HepG2 (cell line): ENCODE measurements at regions not wholly inside any gene's neighbourhood (a gene's known extent, or its start where the extent isn't known, plus 50 kb on each side); places are given as distances from the start of the nearest gene placed in this dataset.

Experiments used
- CREM ChIP-seq, 2 experiments: sonication (generic) in 1 of 2; formaldehyde crosslinking in 1 of 2; IDR thresholded peaks; 2 replicates each; pipeline versions ENCODE4 v1.4.0 to v1.6.1; 2016 to 2020; ENCODE audit warnings: antibody characterized with exemption in 1 of 2, mild to moderate bottlenecking in 1 of 2, missing genetic modification reagents in 1 of 2
- FOSL2 ChIP-seq: sonication (generic); formaldehyde crosslinking; IDR thresholded peaks from 2 replicates; pipeline ENCODE4 v1.4.0; 2020; ENCODE audit warnings: missing genetic modification reagents
- GABPB1 ChIP-seq: IDR thresholded peaks from 2 replicates; pipeline ENCODE4 v1.6.1; 2016; ENCODE audit warnings: mild to moderate bottlenecking, missing genetic modification reagents, moderate library complexity, missing compliant biosample characterization
- HNRNPK ChIP-seq: fragments of 200-400 bp; formaldehyde crosslinking; IDR thresholded peaks from 2 replicates; pipeline ENCODE4 v1.6.1; 2018; ENCODE audit warnings: low read length, low read depth, moderate library complexity, mild to moderate bottlenecking; ENCODE audit not compliant: poor library complexity, severe bottlenecking
- JDP2 ChIP-seq: sonication (generic); formaldehyde crosslinking; IDR thresholded peaks from 2 replicates; pipeline ENCODE4 v1.8.1; 2022; ENCODE audit warnings: missing genetic modification reagents, borderline replicate concordance
- MTA3 ChIP-seq: sonication (generic); formaldehyde crosslinking; IDR thresholded peaks from 2 replicates; pipeline ENCODE4 v1.4.0; 2020; ENCODE audit warnings: missing genetic modification reagents
- NFIC ChIP-seq: IDR thresholded peaks from 2 replicates; pipeline ENCODE4 v1.6.1; 2012; ENCODE audit warnings: mild to moderate bottlenecking, low read length, inconsistent platforms
- NONO ChIP-seq, 2 experiments: fragments of 450-650 bp in 1 of 2; sonication (generic) in 1 of 2; formaldehyde crosslinking in 1 of 2; IDR thresholded peaks in 1 of 2; conservative IDR thresholded peaks in 1 of 2; 2 replicates each; pipeline versions ENCODE4 v1.6.1 to v1.8.0; 2017 to 2022; ENCODE audit warnings: mild to moderate bottlenecking in 1 of 2, missing genetic modification reagents in 1 of 2, moderate library complexity in 1 of 2
- SIN3B ChIP-seq: fragments of 150-350 bp; IDR thresholded peaks from 2 replicates; pipeline ENCODE4 v1.6.1; 2014; ENCODE audit warnings: low read length
- SRSF9 ChIP-seq: fragments of 200-400 bp; formaldehyde crosslinking; IDR thresholded peaks from 2 replicates; pipeline ENCODE4 v1.6.1; 2018; ENCODE audit warnings: borderline replicate concordance, mild to moderate bottlenecking, low read depth, low read length; ENCODE audit not compliant: insufficient read depth, poor library complexity, severe bottlenecking
- ZIK1 ChIP-seq: sonication (generic); formaldehyde crosslinking; IDR thresholded peaks from 2 replicates; pipeline ENCODE4 v1.5.0; 2020; ENCODE audit warnings: mild to moderate bottlenecking, low read depth, missing genetic modification reagents, borderline replicate concordance
- ZNF232 ChIP-seq: sonication (generic); formaldehyde crosslinking; IDR thresholded peaks from 2 replicates; pipeline ENCODE4 v1.4.0; 2020; ENCODE audit warnings: missing genetic modification reagents, borderline replicate concordance
- ZNF256 ChIP-seq: sonication (generic); formaldehyde crosslinking; conservative IDR thresholded peaks from 2 replicates; pipeline ENCODE4 v1.4.0; 2020; ENCODE audit warnings: missing genetic modification reagents
- ZNF275 ChIP-seq: sonication (generic); formaldehyde crosslinking; IDR thresholded peaks from 2 replicates; pipeline ENCODE4 v1.8.0; 2022; ENCODE audit warnings: missing genetic modification reagents, mild to moderate bottlenecking, inconsistent platforms, borderline replicate concordance
- ZNF337 ChIP-seq: sonication (generic); formaldehyde crosslinking; IDR thresholded peaks from 2 replicates; pipeline ENCODE4 v1.5.1; 2020; ENCODE audit warnings: missing genetic modification reagents, low read depth, mild to moderate bottlenecking, borderline replicate concordance
- ZNF550 ChIP-seq: sonication (generic); formaldehyde crosslinking; IDR thresholded peaks from 2 replicates; pipeline ENCODE4 v1.4.0; 2020; ENCODE audit warnings: mild to moderate bottlenecking, missing genetic modification reagents, borderline replicate concordance
- ZNF619 ChIP-seq: sonication (generic); formaldehyde crosslinking; IDR thresholded peaks from 2 replicates; pipeline ENCODE4 v1.4.0; 2020; ENCODE audit warnings: mild to moderate bottlenecking, missing genetic modification reagents
- ZNF75D ChIP-seq: sonication (generic); formaldehyde crosslinking; IDR thresholded peaks from 2 replicates; pipeline ENCODE4 v1.8.1; 2023; ENCODE audit warnings: missing genetic modification reagents, mild to moderate bottlenecking, borderline replicate concordance
- ZNF816 ChIP-seq: sonication (generic); formaldehyde crosslinking; IDR thresholded peaks from 2 replicates; pipeline ENCODE4 v1.8.0; 2022; ENCODE audit warnings: missing genetic modification reagents, mild to moderate bottlenecking, borderline replicate concordance
- ZSCAN12 ChIP-seq: sonication (generic); formaldehyde crosslinking; IDR thresholded peaks from 2 replicates; pipeline ENCODE4 v1.9.0; 2021; ENCODE audit warnings: mild to moderate bottlenecking, missing genetic modification reagents
- ZSCAN21 ChIP-seq: sonication (generic); formaldehyde crosslinking; IDR thresholded peaks from 2 replicates; pipeline ENCODE4 v1.8.0; 2022; ENCODE audit warnings: mild to moderate bottlenecking, missing genetic modification reagents, moderate library complexity, borderline replicate concordance
- ZSCAN9 ChIP-seq: IDR thresholded peaks from 2 replicates; pipeline ENCODE4 v1.6.1; 2016; ENCODE audit warnings: borderline replicate concordance
- TF ChIP-seq, protein P1 (sequence below): sonication (generic); formaldehyde crosslinking; IDR thresholded peaks from 2 replicates; pipeline ENCODE4 v1.5.1; 2020; ENCODE audit warnings: missing genetic modification reagents, mild to moderate bottlenecking, borderline replicate concordance
- TF ChIP-seq, protein P2 (sequence below): sonication (generic); formaldehyde crosslinking; IDR thresholded peaks from 2 replicates; pipeline ENCODE4 v1.5.1; 2020; ENCODE audit warnings: mild to moderate bottlenecking, missing genetic modification reagents, moderate library complexity

- TF ChIP-seq, protein P1, sequence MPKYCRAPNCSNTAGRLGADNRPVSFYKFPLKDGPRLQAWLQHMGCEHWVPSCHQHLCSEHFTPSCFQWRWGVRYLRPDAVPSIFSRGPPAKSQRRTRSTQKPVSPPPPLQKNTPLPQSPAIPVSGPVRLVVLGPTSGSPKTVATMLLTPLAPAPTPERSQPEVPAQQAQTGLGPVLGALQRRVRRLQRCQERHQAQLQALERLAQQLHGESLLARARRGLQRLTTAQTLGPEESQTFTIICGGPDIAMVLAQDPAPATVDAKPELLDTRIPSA: no peak
- no peak for TF ChIP-seq NONO (IDR thresholded peaks at IDR 0.05)
- no peak for TF ChIP-seq NONO (CRISPR knock-in tag; conservative IDR thresholded peaks at IDR 0.05)
- TF ChIP-seq FOSL2 (CRISPR knock-in tag): peak; percentile 72
- TF ChIP-seq MTA3 (CRISPR knock-in tag): no peak
- peak; percentile 84 for TF ChIP-seq CREM (IDR thresholded peaks at IDR 0.05)
- no peak for TF ChIP-seq CREM (CRISPR knock-in tag; IDR thresholded peaks at IDR 0.05)
- TF ChIP-seq JDP2 (CRISPR knock-in tag): no peak
- no peak for TF ChIP-seq ZNF337 (CRISPR knock-in tag)
- no peak for TF ChIP-seq ZIK1
- TF ChIP-seq ZNF232 (CRISPR knock-in tag): 0 out of 2 replicates have a peak, but pooled peaks have one; percentile 35
- TF ChIP-seq GABPB1 (CRISPR knock-in tag): no peak
- no peak for TF ChIP-seq ZNF275 (CRISPR knock-in tag)
- TF ChIP-seq, protein P2, sequence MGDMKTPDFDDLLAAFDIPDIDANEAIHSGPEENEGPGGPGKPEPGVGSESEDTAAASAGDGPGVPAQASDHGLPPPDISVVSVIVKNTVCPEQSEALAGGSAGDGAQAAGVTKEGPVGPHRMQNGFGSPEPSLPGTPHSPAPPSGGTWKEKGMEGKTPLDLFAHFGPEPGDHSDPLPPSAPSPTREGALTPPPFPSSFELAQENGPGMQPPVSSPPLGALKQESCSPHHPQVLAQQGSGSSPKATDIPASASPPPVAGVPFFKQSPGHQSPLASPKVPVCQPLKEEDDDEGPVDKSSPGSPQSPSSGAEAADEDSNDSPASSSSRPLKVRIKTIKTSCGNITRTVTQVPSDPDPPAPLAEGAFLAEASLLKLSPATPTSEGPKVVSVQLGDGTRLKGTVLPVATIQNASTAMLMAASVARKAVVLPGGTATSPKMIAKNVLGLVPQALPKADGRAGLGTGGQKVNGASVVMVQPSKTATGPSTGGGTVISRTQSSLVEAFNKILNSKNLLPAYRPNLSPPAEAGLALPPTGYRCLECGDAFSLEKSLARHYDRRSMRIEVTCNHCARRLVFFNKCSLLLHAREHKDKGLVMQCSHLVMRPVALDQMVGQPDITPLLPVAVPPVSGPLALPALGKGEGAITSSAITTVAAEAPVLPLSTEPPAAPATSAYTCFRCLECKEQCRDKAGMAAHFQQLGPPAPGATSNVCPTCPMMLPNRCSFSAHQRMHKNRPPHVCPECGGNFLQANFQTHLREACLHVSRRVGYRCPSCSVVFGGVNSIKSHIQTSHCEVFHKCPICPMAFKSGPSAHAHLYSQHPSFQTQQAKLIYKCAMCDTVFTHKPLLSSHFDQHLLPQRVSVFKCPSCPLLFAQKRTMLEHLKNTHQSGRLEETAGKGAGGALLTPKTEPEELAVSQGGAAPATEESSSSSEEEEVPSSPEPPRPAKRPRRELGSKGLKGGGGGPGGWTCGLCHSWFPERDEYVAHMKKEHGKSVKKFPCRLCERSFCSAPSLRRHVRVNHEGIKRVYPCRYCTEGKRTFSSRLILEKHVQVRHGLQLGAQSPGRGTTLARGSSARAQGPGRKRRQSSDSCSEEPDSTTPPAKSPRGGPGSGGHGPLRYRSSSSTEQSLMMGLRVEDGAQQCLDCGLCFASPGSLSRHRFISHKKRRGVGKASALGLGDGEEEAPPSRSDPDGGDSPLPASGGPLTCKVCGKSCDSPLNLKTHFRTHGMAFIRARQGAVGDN (CRISPR knock-in tag): no peak
- no peak for TF ChIP-seq ZNF550
- no peak for TF ChIP-seq ZNF256 (CRISPR knock-in tag)
- TF ChIP-seq SRSF9: no peak
- no peak for TF ChIP-seq ZNF619 (CRISPR knock-in tag)
- TF ChIP-seq ZSCAN21: no peak
- TF ChIP-seq ZSCAN12: no peak
- TF ChIP-seq ZNF816 (CRISPR knock-in tag): no peak
- no peak; the same call in 1 of the 2 replicates for TF ChIP-seq ZSCAN9 (CRISPR knock-in tag)
- peak; percentile 88 for TF ChIP-seq NFIC
- TF ChIP-seq SIN3B: no peak
- TF ChIP-seq HNRNPK: no peak
- TF ChIP-seq ZNF75D: no peak
Measured at GRCh38 chr2:62568983-62569837, 63.2 kb upstream of the TMEM17 start (continued).
